ENCODE measurements at regions not wholly inside any gene's neighbourhood (a gene's known extent, or its start where the extent isn't known, plus 50 kb on each side); places are given as distances from the start of the nearest gene placed in this dataset.

- H3K4me1 ChIP-seq (ENCODE audit: control insufficient read depth in 4 of 4, insufficient read depth in 4 of 4, low read length in 3 of 4), result no peaks in the 10 kb centered on the region
- TF ChIP-seq GABPA (IDR thresholded peaks at IDR 0.05 in 1 of 2, conservative IDR thresholded peaks at IDR 0.05 in 1 of 2), result no peak
- no peak for TF ChIP-seq JUND (IDR thresholded peaks at IDR 0.05)
- no peak for TF ChIP-seq FOXA2 (IDR thresholded peaks at IDR 0.05)
- no peak for TF ChIP-seq REST (IDR thresholded peaks at IDR 0.05)
- TF ChIP-seq NR2F2 (IDR thresholded peaks at IDR 0.05), result no peak
- no peak for TF ChIP-seq HNF4A (conservative IDR thresholded peaks at IDR 0.05)
- no peak for TF ChIP-seq RAD21 (IDR thresholded peaks at IDR 0.05)
- TF ChIP-seq MAX (IDR thresholded peaks at IDR 0.05), result no peak
- TF ChIP-seq TAF1 (conservative IDR thresholded peaks at IDR 0.05), result no peak
- no peak for TF ChIP-seq SP1 (IDR thresholded peaks at IDR 0.05)
- TF ChIP-seq ATF3 (IDR thresholded peaks at IDR 0.05), result no peak
- no peak for TF ChIP-seq ZBTB33 (IDR thresholded peaks at IDR 0.05)
- TF ChIP-seq CTCF (IDR thresholded peaks at IDR 0.05; ENCODE audit: low read depth, low read length, missing input control), result no peak
- TF ChIP-seq YY1 (IDR thresholded peaks at IDR 0.05), result no peak
- no peak for TF ChIP-seq RXRA (IDR thresholded peaks at IDR 0.05)
- TF ChIP-seq FOXA1 (IDR thresholded peaks at IDR 0.05), result no peak
- no peak for TF ChIP-seq EGR1 (IDR thresholded peaks at IDR 0.05; ENCODE audit: low read depth in 2 of 2)
- no peak for TF ChIP-seq HNF4G (IDR thresholded peaks at IDR 0.05)
- H3K9ac ChIP-seq (ENCODE audit: low read depth in 1 of 2, low read length in 2 of 2), result no peak overlapping the region
- no peak for DNase-seq (ENCODE audit: low spot score)
- H3K36me3 ChIP-seq (ENCODE audit: control insufficient read depth in 4 of 4, insufficient read depth in 3 of 4, low read depth in 1 of 4, low read length in 3 of 4), result no peaks in the 10 kb centered on the region
- no peak overlapping the region for H3K27ac ChIP-seq (ENCODE audit: low read depth in 1 of 2, low read length in 2 of 2)
- H3K4me3 ChIP-seq (ENCODE audit: low read depth in 1 of 3, low read length in 3 of 3), result no peak overlapping the region
- H3K27me3 ChIP-seq (ENCODE audit: control insufficient read depth in 4 of 4, insufficient read depth in 4 of 4, low read length in 3 of 4), result no peaks in the 10 kb centered on the region
- no peaks in the 10 kb centered on the region for H3K9me3 ChIP-seq (ENCODE audit: control insufficient read depth in 4 of 4, low read length in 3 of 4)
- 71% methylated on average over 4 of the region's 4 CpGs for WGBS
These were observed 376.7 kb upstream of the SMIM31 start for GRCh38 chr4:164377277-164377676.

Measured in liver (tissue), 8 donors.